SK-N-SH treated with all-trans-retinoic acid at 6 μM for 48 hours (cell line): ENCODE measurements at regions not wholly inside any gene's neighbourhood (a gene's known extent, or its start where the extent isn't known, plus 50 kb on each side); places are given as distances from the start of the nearest gene placed in this dataset.

Experiments
- OSR1 ChIP-seq: fragments of 250-450 bp; sonication (Bioruptor Pico); IDR thresholded peaks from 2 replicates; pipeline ENCODE4 v1.8.0; 2022; ENCODE audit warnings: moderate library complexity, mild to moderate bottlenecking, inconsistent platforms
- ZC3H10 ChIP-seq: fragments of 250-450 bp; sonication (Bioruptor Pico); IDR thresholded peaks from 2 replicates; pipeline ENCODE4 v1.5.1; 2021; ENCODE audit warnings: mild to moderate bottlenecking, moderate library complexity

DNA sequence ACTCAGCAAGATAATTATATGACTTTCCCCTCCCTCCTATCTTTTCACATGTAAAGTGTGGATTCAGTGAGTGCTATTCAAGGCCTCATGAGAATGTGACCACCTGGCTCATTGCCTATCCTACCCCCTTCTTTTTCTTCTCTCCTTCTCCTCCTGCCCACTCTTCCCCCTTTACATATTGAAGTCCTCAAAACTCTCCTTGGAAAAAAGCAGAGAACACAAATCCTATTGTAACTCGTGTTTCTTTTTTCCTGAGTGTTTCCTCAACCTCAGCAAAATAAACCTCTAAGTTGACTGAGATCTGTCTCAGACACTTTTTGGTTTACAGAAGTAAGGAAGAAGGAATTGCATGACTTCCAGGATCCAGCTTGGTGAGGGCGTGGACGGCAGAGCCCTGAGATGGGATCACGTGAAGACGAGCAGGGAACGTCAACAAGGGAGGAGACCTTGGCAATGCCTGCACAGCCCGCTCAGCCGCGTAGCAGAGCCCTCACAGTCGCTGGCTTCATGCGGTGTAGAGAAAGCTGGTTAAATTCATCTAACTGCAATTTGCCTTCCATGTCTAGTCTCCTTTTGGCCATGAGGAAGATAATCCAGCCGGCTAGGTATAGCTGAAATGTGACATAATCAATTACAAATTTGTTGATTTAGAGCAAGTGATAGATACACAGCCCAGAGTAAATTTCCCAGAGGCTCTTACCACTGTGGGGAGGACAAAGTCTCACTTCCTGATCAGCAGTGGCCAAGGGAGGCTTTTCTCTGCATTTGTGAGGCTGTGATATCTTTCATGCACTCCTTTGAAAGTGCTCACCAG, 75.7 kb downstream of the LYZL2 start:
- TF ChIP-seq ZC3H10 (CRISPR knock-in tag) (no peak), OSR1 (no peak)
